ENCODE measurements at regions not wholly inside any gene's neighbourhood (a gene's known extent, or its start where the extent isn't known, plus 50 kb on each side); places are given as distances from the start of the nearest gene placed in this dataset.

DNA sequence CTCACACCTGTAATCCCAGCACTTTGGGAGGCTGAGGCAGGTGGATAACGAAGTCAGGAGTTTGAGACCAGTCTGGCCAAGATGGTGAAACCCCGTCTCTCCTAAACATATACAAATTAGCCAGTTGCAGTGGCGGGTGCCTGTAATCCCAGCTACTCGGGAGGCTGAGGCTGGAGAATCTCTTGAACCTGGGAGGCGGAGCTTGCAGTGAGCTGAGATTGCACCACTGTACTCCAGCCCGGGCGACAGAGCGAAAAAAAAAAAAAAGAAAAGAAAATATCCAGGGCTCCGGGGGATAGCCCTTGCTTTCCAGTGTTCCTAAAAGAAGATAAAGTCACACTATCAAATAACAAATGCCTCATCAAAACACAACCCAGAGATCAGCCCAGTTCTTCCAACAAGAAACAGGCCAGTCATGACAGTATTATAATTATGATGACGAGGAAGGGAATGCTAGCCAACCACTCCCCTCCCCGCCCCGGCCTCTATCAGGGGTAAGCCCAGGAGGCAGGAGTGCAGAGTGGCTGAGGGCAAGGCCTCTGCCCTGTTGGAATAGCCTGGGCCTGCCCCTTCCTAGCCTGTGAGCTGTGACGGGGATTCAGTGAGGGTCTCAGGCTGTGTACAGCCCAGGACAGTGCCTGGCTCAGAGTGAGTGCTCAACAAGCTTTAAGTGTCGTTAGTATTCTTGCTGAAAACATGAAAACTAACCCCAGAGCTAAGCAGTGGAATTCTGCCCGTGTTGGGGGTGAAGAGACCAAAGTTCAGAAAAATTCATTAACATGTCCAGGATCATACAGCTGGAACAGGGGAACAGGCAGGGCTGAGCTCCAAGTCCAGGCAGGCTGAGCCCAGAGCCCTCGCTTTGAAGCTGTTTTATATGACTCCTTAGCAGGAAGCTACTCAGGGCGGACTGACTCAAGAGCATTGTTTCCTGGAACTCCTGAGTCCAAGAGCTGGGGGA lies 54.3 kb downstream of the FAM241B start:
- DNase-seq (ENCODE audit: low read depth) = no peak

DNA sequence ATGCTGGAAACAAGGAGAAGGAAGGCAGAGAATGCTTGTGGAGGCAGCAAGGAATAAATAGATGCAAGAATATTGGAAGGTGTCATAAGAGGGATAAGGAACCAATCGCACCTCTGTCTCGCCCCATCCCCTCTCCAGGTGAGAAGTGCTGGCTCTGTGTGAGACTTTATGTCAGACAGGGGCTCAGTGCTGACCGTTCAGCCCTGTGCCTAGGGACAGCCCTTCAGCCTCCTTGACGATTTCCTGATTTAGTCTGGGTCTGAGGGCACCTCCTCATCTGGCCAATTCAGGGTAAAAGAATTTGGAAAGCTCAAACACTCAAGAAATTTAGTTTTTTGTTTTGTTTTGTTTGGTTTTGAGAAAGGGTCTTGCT lies 54.9 kb downstream of the FAM241B start:
- DNase-seq (ENCODE audit: low read depth) = no peak

GRCh38 chr10:69685426-69685801 lies 55.4 kb downstream of the FAM241B start:
- no peak for DNase-seq (ENCODE audit: low read depth)

DNA sequence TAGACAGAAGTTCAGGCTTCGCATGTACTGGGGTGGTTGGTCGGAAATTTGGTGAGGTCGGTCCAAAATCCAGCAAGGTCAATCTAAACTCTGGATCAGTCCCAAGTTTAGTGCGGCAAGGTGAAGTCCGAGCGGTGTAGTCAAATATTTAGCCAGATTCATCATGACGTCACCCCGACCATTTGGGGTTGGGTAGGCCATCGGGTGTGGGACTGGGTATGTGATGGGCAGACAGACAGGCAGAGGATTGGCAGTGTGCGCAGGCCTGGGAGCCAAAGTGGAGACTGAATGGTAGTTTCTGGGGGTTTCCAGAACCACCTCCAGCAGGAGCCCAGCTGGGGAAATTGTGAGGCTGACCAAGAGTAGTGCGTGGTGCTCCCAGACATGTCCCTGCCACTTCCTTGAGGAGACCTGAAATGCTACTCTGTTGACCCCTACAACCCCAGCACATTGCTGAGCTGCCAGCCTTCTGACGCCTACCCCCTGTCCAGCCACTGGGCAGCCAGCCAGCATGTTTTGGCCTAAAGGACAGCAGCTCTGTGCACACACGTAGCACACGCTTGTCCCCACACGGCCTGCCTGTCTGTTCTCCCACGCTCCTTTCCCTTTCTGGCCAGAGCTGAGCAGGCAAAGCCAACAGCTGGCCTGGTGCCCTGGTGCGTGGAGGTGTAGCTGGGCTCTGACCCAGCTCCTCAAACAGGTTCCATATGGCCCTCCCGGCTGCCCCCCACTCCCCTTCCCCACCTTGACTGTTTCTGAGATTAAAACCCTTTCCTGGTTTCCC lies 55.9 kb downstream of the FAM241B start:
- no peak for DNase-seq (ENCODE audit: low read depth)

- no peak for DNase-seq (ENCODE audit: low read depth)
Observed at GRCh38 chr10:69686866-69687265, 56.8 kb downstream of the FAM241B start.

GRCh38 chr10:69687426-69687825 lies 57.4 kb downstream of the FAM241B start:
- no peak for DNase-seq (ENCODE audit: low read depth)

DNA sequence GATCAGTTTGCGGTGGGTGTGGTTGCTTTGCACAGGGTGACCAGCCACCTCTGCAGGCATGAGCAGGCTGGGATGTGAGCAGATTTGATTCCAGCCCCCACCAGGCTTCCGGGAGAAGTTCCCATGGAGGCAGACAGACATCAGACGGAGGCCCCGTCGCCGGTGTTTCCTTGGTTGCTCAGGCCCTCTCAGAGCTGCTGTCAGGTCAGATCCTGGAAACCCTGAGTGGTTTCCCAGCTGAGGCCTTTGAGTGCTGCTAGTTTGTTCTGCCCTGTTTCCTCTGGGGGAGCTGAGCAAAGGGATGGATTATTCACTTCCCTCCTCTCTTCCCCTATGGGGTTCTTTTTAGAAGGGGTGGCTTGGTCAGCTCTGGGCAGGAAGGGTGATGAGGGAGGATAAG lies 62.2 kb downstream of the FAM241B start:
- DNase-seq (ENCODE audit: low read depth) = no peak

DNA sequence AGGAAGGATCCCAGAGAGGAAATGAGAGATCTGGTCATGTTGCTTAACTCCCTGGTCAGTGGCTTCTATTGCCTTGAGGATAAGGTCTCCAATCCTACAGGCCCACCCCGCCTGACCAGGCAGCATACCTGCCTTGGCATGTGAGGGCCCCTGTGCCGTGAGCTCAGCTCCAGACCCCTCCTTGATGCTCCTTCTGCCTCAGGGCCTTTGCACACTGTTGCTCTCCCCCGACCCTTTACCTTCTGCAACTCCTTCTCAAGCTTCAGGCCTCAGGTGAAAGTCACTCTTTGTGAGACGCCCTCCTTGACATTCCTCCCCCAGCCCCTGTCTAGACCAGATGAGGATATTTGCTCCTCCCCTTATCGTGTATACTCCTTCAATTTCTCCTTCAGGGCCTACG lies 62.8 kb downstream of the FAM241B start:
- no peak for DNase-seq (ENCODE audit: low read depth)

DNA sequence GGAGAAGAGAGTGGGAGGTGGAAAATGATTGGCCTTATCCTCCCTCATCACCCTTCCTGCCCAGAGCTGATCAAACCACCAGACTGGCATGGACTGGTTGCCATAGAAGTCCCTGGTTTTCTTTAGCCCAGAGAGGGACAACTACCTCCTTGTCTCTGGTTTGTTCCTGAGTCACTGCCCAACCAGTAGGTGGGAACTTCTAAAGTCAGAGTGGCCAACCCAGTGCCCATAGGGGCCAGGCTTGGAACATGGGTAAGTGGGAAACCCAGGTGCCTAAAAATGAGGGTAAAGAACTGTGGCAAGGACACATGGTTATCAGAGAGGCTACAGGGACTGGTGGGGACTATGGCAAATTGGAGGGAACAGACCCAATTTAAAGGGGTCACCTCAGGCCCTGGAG lies 63.8 kb downstream of the FAM241B start:
- no peak for DNase-seq (ENCODE audit: low read depth)

DNA sequence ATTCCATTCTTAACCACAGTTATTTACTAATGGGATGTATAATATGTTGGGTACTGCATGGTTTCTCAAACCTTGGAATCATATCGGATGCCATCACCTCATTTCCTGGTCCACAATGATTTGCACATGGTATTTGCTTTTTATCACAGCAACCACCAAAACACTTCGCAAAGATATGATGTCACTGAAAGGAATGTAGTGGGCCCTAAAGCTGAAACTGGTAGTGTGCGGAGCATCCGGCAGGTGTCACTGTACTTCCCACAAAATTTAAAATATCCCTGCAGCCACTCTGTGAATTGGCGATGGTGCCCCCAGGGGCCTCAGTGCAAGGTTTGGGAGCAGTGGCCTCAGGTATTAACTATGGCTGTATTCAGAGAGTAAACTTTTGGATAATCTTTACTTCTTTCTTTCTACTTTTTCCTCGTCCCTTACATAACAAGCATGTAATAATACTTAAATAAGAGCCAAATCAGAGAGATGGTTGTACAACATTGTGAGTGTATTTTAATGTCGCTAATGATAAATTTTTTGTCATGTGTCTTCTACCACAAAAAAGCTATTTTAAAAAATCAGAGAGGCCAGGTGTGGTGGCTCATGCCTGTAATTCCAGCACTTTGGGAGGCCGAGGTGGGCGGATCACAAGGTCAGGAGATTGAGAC lies 66.2 kb downstream of the FAM241B start:
- DNase-seq (ENCODE audit: low read depth) = no peak

DNA sequence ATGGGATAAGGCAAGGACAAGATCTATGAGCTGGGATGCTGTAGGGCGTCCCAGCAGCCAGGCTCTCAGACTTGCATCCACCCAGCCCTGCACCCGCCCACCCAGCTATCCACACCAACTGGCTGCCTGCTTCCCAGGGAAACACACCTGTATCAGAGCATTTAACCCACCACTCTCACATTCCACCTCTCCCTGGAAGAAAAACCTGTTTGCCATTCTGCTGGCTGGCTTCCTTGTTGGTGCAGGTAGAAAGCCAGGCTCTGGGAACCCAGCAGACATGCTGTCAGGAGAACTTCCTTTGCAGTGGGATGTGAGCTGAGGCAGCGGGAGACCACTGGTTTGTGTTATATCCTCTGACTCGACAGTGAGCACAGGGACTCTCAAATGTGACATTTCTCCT lies 67.0 kb downstream of the FAM241B start:
- no peak for DNase-seq (ENCODE audit: low read depth)

GRCh38 chr10:69703256-69703655 lies 73.2 kb downstream of the FAM241B start:
- no peak for DNase-seq (ENCODE audit: low read depth)

DNA sequence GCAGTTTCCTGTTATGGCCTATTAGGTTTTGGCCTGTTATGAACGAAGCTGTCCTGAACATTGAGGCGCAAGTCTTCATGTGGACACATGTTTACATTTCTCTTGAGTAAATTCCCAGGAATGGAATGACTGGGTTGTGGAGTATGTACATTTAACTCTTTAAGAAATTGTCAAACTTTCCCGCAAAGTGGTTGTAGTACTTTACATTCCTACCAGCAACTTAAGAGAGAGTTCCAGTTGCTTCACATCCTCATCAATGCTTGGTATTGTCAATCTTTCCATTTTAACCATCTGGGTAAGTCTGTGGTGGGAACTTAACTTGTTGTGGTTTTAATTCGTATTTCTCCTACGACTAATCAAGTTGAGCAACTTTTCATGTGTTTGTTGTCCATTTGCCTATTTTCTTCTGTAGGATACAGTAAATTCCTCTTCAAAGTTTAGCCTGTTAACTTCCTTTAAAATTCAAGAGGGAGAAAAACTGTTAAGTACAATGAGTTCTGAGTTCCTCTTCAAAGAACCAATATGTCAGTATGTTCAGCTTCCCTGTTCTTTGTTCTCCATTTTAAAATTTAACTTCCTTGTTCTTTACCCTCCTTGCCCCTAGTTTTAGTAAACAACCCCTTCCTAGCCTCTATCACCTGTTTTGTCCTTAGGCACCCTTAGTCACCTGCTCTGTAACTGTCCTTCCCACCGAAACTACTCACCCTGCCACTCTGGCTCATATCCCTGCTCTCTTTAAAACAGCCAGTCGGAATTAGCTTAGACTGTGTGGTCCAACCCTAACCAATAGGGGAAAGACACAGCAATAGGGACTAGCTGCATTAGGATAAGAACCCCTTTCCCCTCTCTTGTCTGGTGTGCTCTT lies 74.0 kb downstream of the FAM241B start:
- no peak for DNase-seq (ENCODE audit: low read depth)

DNA sequence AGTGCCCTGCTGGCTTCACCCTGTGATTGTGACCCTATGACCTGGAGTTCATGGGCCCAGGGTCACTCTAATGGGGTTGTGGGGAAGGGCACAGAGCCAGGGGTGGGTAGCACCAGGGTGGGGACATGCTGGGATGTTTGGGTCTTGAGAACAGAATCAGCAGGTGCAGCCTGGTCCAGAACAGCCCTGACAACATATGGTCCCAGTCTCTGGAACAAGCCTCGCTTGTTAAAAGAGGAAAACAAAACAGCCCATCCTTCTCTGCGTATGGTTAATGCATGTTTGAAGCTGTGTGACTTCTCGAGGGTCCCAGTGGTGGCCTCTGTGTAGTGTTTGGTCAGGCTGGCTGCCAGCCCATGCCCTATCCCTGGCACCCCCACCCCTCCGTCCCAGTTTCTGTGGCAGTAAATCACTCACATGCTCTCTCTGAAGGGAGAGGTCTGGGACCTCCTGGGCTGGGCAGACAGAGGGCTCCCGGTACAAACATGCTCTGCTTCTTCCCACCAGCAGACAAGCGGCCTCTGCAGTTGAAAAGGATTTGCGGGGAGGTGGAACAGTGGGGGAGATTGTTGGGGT lies 79.4 kb downstream of the FAM241B start:
- no peak for DNase-seq (ENCODE audit: low read depth)

- DNase-seq (ENCODE audit: low read depth) = no peak
Observed at GRCh38 chr10:69710008-69710888, 80.2 kb downstream of the FAM241B start.

GRCh38 chr10:69712342-69712741 lies 82.3 kb downstream of the FAM241B start:
- DNase-seq (ENCODE audit: low read depth) = no peak

DNA sequence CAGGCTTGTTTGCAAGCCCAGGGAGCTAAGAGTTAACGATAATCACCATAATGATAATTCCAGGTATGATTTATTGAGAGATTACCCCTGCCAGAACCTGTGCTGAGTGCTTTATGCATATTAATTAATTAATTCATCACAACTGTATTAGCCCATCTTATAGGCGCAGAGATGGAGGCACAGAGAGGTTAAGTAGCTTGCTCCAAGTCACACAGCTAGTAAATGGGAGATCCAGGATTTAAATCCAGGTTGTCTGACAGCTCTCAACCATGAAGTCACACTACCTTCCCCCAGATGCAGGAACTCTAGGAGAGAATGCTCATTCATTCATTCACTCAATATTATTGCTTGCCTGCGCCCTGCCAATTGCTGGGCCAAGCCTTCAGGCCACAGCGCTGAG lies 84.5 kb downstream of the FAM241B start:
- no peak for DNase-seq (ENCODE audit: low read depth)

GRCh38 chr10:69715156-69715898 lies 85.3 kb downstream of the FAM241B start:
- no peak for DNase-seq (ENCODE audit: low read depth)

DNA sequence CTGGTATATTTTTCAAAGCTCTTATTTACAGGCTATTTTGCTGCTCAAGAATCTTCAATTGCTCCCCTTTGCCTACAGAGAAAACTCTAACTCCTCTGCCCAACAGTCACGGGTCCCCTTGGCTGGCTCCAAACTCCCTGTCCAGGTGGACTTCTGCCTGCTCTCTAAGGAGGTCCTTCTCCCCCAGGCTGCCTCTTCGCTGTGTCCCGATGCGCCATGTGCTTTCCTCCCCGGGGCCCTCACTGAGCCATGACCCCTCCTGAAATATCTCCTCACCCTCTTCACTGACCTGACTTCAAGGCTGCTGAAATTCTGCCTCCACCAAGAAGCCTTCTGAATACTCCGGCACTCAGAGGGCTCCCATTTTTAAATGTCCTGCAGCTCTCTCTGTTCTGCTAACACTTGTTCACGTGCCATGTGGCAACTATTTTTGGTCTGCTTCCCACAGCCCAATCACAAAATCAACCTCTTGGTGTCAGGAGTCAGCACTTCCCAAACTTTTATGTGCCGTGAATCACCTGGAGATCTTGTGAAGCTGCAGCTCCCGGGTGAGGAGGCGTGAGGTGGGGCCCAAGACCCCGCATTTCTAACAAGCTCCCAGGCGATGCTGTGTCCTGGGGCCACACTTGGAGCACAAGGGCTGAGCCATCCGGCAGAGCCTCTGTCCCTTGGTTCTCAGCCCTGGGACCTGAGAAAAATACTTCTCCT lies 85.7 kb upstream of the COL13A1 start:
- DNase-seq (ENCODE audit: low read depth) = no peak

Data from stimulated activated CD8-positive, alpha-beta memory T cell treated with anti-CD3 and anti-CD28 coated beads, Interleukin-15, amount 100 ng/mL, for 24 hours (primary cell).